SJCRH30 (cell line): ENCODE measurements at regions not wholly inside any gene's neighbourhood (a gene's known extent, or its start where the extent isn't known, plus 50 kb on each side); places are given as distances from the start of the nearest gene placed in this dataset.

Experiments used
- DNase-seq, 2 experiments: peaks; one replicate each; pipeline ENCODE4 v3.0.0-alpha.2; 2015 to 2020
- H3K27ac ChIP-seq: fragments of 250-450 bp; sonication (Bioruptor Pico); 2 replicates; pipeline ENCODE4 v1.5.1; 2020; ENCODE audit warnings: mild to moderate bottlenecking, moderate library complexity
- H3K27me3 ChIP-seq: fragments of 250-450 bp; sonication (Bioruptor Pico); 2 replicates; pipeline ENCODE4 v1.5.1; 2020; ENCODE audit warnings: mild to moderate bottlenecking, moderate library complexity
- H3K36me3 ChIP-seq: fragments of 250-450 bp; sonication (Bioruptor Pico); 2 replicates; pipeline ENCODE4 v1.5.1; 2020; ENCODE audit warnings: mild to moderate bottlenecking, moderate library complexity
- H3K4me1 ChIP-seq: fragments of 250-450 bp; sonication (Bioruptor Pico); 2 replicates; pipeline ENCODE4 v1.5.1; 2020; ENCODE audit warnings: mild to moderate bottlenecking, moderate library complexity
- H3K4me3 ChIP-seq: fragments of 250-450 bp; sonication (Bioruptor Pico); 2 replicates; pipeline ENCODE4 v1.5.1; 2020; ENCODE audit warnings: mild to moderate bottlenecking, moderate library complexity
- H3K9me3 ChIP-seq: fragments of 250-450 bp; sonication (Bioruptor Pico); replicated peaks from 2 replicates; pipeline ENCODE4 v1.5.1; 2020; ENCODE audit warnings: mild to moderate bottlenecking, moderate library complexity

GRCh38 chr1:170219163-170219562 is 73.4 kb downstream of the NTMT2 start:
- H3K9me3 ChIP-seq, result no peaks in the 10 kb centered on the region
- no peak overlapping the region for H3K4me3 ChIP-seq
- no peaks in the 10 kb centered on the region for H3K27me3 ChIP-seq
- no peaks in the 10 kb centered on the region for H3K4me1 ChIP-seq
- H3K27ac ChIP-seq, result no peak overlapping the region
- no peaks in the 10 kb centered on the region for H3K36me3 ChIP-seq
- DNase-seq, result no peak

DNA sequence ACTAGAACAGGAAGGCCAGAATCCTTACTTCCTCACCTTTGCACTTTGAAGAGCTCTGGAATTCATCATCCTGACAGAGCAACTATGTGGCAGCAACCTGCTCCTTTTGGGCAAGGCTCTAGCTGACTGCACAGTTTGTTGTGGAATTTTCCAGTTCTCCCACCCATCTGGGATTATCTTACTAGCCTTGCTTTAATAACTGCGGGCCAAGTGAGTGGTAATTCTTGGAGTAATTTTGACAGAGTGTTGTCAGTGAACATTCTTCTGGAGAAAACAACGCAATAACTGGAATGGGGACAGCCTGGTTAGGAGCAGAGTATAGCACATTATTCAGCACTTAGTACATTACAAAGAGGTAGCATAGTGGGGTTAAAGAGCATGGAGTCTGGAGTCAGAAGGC is 75.3 kb downstream of the NTMT2 start:
- Histone ChIP-seq H3K36me3 (no peaks in the 10 kb centered on the region), H3K4me3 (no peak overlapping the region), H3K4me1 (no peaks in the 10 kb centered on the region), H3K27ac (no peak overlapping the region), H3K27me3 (no peaks in the 10 kb centered on the region), H3K9me3 (no peaks in the 10 kb centered on the region)
- no peak for DNase-seq

DNA sequence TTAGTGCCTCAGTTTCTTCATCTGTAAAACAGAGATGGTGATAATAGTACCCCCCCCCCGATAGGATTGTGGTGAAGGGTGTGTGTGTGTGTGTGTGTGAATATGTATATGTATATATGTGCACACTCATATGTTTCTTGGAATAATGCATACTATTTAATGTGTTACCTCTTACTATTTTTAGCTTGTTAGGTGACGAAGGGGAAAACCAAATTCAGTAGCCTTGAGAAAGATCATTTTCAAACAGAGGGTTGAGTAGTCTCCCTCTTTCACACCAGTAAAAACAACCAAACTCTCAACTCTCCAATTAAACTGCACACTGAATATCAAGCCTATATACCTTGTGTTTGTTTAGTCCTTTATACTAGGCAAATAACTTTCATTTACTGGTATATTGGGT is 75.7 kb downstream of the NTMT2 start:
- H3K4me3 ChIP-seq, result no peak overlapping the region
- H3K9me3 ChIP-seq, result no peaks in the 10 kb centered on the region
- H3K4me1 ChIP-seq, result no peaks in the 10 kb centered on the region
- no peaks in the 10 kb centered on the region for H3K27me3 ChIP-seq
- no peaks in the 10 kb centered on the region for H3K36me3 ChIP-seq
- no peak overlapping the region for H3K27ac ChIP-seq
- DNase-seq, result no peak

DNA sequence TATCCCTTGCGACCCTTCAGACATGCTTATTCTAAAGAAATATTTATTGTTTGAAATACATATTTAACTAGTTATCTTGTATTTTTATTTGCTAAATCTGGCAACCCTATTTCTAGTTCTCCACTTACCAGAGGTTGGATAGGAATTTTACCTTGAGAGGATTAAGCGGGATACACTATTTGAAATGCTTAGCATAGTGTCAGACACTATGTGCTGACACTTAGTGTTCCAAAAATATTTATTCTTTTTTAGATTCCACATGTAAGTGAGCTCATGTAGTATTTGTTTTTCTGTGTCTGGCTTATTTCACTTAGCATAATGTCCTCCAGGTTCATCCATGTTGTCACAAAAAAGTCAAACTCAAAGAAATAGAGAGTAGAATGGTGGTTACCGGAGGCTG is 78.7 kb downstream of the NTMT2 start:
- Histone ChIP-seq H3K27me3 (no peaks in the 10 kb centered on the region), H3K27ac (no peak overlapping the region), H3K4me3 (no peak overlapping the region), H3K9me3 (no peaks in the 10 kb centered on the region), H3K36me3 (no peaks in the 10 kb centered on the region), H3K4me1 (no peaks in the 10 kb centered on the region)
- no peak for DNase-seq

DNA sequence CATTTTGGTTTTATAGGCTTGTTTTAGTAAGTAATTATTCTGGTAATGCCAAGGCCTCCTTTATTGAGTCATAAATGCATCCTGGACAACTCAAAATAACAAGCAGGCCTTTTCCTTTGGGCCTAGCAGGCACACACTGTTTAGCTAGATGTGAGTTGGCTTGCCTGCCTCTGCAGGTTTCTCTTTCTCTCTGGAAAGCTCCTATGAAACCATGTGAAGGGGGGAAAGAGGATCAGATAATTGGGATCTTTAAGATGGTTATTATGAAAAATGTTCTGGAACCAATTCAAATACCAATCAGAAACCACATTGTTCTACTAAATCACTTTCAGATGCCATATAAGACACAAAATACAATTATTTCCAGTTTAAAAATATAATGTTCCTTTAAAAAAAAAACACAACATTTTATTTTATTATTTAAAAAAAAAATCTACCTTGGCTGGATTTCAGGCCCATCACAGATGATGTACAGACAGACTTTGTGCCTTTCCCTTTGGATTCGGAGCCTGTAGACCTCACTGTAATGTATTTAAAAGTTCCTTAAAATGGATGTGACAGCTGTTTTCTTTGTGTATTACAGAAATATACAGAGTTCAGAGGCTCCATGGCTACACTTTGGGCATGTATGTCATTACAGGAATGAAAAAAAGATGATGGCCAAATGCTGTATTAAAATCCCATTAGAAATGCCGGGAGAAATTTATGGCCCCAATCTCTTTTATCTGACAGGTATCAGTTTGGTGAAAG is 80.2 kb downstream of the NTMT2 start:
- no peaks in the 10 kb centered on the region for H3K9me3 ChIP-seq
- H3K4me3 ChIP-seq, result no peak overlapping the region
- DNase-seq, result no peak
- H3K4me1 ChIP-seq, result no peaks in the 10 kb centered on the region
- no peaks in the 10 kb centered on the region for H3K27me3 ChIP-seq
- no peak overlapping the region for H3K27ac ChIP-seq
- no peaks in the 10 kb centered on the region for H3K36me3 ChIP-seq

GRCh38 chr1:170226767-170227166 is 81.0 kb downstream of the NTMT2 start:
- no peaks in the 10 kb centered on the region for H3K36me3 ChIP-seq
- H3K9me3 ChIP-seq, result no peaks in the 10 kb centered on the region
- H3K27ac ChIP-seq, result no peak overlapping the region
- no peaks in the 10 kb centered on the region for H3K4me1 ChIP-seq
- H3K27me3 ChIP-seq, result no peaks in the 10 kb centered on the region
- no peak overlapping the region for H3K4me3 ChIP-seq
- DNase-seq, result no peak

- Histone ChIP-seq H3K27me3 (no peaks in the 10 kb centered on the region), H3K4me3 (no peak overlapping the region), H3K27ac (no peak overlapping the region), H3K36me3 (no peaks in the 10 kb centered on the region), H3K4me1 (no peaks in the 10 kb centered on the region), H3K9me3 (no peaks in the 10 kb centered on the region)
- no peak for DNase-seq
These were observed 84.6 kb downstream of the NTMT2 start for GRCh38 chr1:170230323-170230722.

DNA sequence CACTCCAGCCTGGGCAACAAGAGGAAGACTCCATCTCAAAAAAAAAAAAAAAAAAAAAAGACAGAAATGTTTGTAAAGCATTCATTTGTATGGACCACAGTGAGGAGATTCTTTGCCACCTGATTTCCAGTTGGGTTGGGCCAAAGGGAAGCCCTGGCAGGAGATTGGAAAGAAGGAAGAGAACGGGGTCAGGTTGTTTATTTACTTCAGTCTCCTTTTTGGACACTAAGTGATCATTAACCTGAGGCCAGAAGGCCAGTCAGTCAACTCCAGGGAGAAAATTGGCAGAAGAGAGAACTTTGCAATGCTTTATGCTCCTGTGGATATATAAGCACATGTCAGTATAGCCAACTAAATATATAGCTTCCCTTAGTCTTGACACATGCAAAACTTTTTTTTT is 85.9 kb downstream of the NTMT2 start:
- Histone ChIP-seq H3K4me1 (no peaks in the 10 kb centered on the region), H3K9me3 (no peaks in the 10 kb centered on the region), H3K4me3 (no peak overlapping the region), H3K27me3 (no peaks in the 10 kb centered on the region), H3K36me3 (no peaks in the 10 kb centered on the region), H3K27ac (no peak overlapping the region)
- no peak for DNase-seq

- no peak for DNase-seq
- Histone ChIP-seq H3K9me3 (no peaks in the 10 kb centered on the region), H3K27ac (no peak overlapping the region), H3K4me3 (no peak overlapping the region), H3K36me3 (no peaks in the 10 kb centered on the region), H3K4me1 (no peaks in the 10 kb centered on the region), H3K27me3 (no peaks in the 10 kb centered on the region)
These were observed 93.1 kb downstream of the NTMT2 start for GRCh38 chr1:170238704-170239391.

GRCh38 chr1:170239445-170239844 is 93.7 kb downstream of the NTMT2 start:
- Histone ChIP-seq H3K27me3 (no peaks in the 10 kb centered on the region), H3K9me3 (no peaks in the 10 kb centered on the region), H3K36me3 (no peaks in the 10 kb centered on the region), H3K4me3 (no peak overlapping the region), H3K4me1 (no peaks in the 10 kb centered on the region), H3K27ac (no peak overlapping the region)
- no peak for DNase-seq

DNA sequence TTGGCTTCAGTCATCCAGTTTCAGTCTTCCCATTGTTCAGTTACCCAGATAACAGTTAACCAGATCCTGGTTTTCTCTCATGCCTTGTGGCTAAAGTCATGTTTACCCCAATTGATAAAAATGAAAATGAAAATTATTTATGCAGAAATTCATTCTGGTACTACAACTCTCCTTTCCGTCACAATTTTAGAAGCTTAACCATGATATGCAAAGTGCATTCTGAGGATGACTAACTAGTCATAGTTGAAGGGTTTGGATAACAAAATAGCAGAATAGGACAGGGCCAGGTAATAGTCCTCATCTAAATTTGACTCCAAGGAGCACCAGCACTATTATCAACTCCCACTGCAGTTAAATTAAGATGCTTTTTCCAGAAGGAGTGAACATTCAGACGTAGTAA is 94.7 kb downstream of the NTMT2 start:
- Histone ChIP-seq H3K27ac (no peak overlapping the region), H3K27me3 (no peaks in the 10 kb centered on the region), H3K4me1 (no peaks in the 10 kb centered on the region), H3K36me3 (no peaks in the 10 kb centered on the region), H3K4me3 (no peak overlapping the region), H3K9me3 (no peaks in the 10 kb centered on the region)
- no peak for DNase-seq

DNA sequence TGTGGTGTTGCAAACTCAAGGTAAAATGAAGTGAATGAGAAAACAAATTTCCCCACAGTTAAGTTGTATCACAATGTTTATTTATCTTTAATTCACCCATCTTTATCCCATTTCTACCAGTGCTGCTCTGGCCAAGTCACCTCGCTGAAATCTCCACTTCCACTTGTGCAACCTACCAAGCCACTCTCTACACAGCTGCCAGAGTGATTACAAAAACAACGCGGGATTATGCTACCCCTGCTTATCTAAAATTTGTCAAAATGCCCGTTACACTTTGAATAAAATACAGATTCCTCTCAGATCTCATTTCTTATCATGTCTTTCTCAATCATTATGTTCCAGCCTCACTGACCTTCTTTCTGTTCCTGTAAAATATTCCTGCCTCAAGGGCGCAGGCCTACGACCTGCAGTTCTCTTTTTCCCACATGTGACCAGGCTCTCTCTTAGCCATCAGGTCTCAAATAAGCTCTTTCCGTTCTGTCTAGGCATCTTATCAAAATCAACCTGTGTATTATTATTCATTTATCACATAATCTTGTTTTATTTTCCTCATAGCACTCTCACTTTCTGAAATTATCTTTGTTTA is 95.6 kb downstream of the NTMT2 start:
- Histone ChIP-seq H3K9me3 (no peaks in the 10 kb centered on the region), H3K4me1 (no peaks in the 10 kb centered on the region)
- DNase-seq, result no peak

DNA sequence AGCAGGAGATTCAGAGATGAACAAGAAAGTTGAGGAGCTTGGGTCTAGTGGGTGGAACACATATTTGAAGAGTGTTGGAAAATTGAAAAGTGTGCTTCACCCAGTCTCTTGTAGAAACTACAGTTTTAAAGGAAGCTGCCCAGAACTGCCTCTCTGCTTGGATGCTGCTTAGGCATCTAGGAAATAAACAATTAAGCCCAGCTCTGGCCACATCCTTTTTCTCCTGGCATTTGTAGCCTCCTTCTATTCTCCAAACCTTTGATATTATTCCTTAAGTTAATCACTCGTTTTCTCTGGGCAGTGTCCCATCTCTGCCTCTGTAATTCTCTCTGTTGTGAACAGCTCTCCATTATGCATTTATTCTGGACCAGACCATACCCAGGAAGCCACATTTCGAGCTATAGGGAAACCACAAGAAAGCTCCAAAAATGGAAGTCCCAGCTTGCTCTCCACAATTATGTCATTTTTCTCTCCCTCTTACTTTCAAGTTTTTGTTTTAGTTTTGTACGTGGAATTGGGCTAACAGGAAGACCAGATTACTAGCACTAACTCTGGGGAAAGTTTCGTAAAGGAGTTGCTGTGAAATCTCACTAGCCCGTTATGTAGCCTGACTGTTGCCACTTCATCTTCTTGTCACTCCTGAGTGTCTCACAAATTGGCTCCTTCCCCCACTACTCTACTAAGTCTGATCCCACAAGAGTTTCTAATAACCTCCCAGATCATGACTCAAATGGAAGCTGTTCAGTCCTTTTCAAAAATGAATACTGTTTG is 102.2 kb downstream of the NTMT2 start:
- no peak overlapping the region for H3K27ac ChIP-seq
- H3K27me3 ChIP-seq, result no peaks in the 10 kb centered on the region
- H3K4me3 ChIP-seq, result no peak overlapping the region
- DNase-seq, result no peak
- H3K36me3 ChIP-seq, result no peaks in the 10 kb centered on the region
- H3K9me3 ChIP-seq, result no peaks in the 10 kb centered on the region
- no peaks in the 10 kb centered on the region for H3K4me1 ChIP-seq

More for the DNA sequence above, 95.6 kb downstream of the NTMT2 start:
- Histone ChIP-seq H3K36me3 (no peaks in the 10 kb centered on the region), H3K27ac (no peak overlapping the region), H3K27me3 (no peaks in the 10 kb centered on the region), H3K4me3 (no peak overlapping the region)

- no peak overlapping the region for H3K27ac ChIP-seq
- H3K36me3 ChIP-seq, result no peaks in the 10 kb centered on the region
- no peaks in the 10 kb centered on the region for H3K9me3 ChIP-seq
- H3K4me3 ChIP-seq, result no peak overlapping the region
- H3K27me3 ChIP-seq, result no peaks in the 10 kb centered on the region
- H3K4me1 ChIP-seq, result no peaks in the 10 kb centered on the region
- no peak for DNase-seq
These were observed 104.9 kb downstream of the NTMT2 start for GRCh38 chr1:170250531-170251276.
